Muscle of arm (tissue), 1 donor: ENCODE measurements at regions not wholly inside any gene's neighbourhood (a gene's known extent, or its start where the extent isn't known, plus 50 kb on each side); places are given as distances from the start of the nearest gene placed in this dataset.

Experiments used
- DNase-seq: peaks from one replicate; pipeline ENCODE4 v3.0.0-alpha.2; 2013

- DNase-seq, result no peak
These were observed 118.8 kb upstream of the ADAMTS19 start for GRCh38 chr5:129341306-129341705.

- DNase-seq, result no peak
These were observed 117.3 kb upstream of the ADAMTS19 start for GRCh38 chr5:129342796-129343195.

DNA sequence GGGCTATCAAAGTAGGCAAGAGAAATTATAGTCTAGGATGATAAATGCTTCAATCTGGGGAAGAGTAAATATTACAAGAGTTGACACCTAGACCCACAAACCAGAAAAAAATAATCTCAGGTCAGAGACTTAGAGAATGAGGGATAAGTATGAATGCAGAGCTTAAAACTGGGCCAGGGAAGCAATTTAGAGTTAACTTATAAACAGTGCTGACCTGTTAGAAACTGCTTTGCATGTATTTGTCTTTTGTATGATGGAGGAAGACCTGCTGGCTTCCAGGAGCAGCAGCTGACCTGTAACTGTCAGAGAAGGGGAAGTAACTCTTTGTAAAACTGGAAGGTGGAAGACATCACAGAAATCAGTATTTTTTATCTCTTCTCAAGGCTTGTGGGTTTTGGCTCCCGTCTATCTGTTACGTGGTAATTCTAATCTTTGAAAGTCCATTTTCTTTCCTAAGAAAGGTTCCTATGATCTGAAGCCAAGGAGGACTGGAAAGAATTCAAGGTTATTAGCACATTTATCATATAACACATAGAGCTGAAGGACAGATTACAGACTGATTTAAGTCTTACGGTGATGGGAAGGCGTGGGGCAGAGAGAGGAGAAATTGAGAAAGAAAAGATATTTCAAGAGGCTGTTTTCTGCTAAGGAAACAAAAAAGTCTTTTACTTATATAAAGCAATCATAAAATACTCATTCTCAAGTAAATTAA lies 114.7 kb upstream of the ADAMTS19 start:
- no peak for DNase-seq

GRCh38 chr5:129356846-129357245 lies 103.3 kb upstream of the ADAMTS19 start:
- no peak for DNase-seq

- DNase-seq, result no peak
These were observed 102.0 kb upstream of the ADAMTS19 start for GRCh38 chr5:129358069-129358468.

- no peak for DNase-seq
These were observed 100.6 kb upstream of the ADAMTS19 start for GRCh38 chr5:129359450-129359849.

DNA sequence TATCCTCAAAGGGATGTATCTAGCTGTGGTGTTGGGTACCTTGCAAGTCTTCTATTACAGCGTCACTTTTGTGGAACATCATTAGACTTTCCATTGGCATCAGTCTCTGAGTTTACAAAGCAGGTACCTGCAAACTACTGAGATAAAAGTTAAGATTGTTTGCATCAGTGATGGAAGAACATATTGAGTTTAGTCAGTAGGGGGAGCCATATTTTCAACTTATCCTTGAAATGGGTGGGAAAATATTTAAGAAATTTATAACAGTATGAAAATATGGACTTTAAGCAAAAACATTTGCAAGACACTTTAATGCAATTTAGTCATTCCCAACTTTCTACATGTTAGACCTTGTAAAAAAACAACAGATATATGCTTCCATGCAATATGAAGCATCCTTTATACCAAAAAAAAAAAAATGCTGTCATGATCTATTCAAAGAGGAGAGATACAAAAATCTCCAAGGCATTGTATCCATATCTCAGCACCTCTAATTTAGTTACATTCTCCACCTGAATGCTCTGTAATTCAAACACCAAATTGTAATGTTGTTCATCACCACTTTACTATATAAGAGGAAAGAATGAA lies 98.6 kb upstream of the ADAMTS19 start:
- peak; percentile 17 for DNase-seq

DNA sequence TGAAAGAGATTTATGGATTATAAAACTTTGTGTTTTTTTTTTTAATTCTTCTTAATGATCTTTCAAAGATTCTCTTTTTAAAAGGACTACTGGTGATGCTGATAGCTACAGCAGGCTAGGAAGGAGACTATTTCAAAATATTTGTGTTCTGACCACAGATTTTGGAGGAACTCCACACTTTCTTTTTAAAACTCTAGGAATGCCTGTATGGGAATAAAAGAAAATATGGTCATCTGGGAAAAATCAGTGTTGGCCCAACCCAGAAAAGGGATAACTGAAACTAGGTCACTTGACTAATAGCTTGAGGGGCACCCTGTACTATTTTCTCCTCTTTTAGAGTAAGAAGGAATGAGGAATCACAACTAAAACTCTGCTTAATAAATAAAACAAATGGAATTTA lies 97.6 kb upstream of the ADAMTS19 start:
- peak; percentile 45 for DNase-seq

DNA sequence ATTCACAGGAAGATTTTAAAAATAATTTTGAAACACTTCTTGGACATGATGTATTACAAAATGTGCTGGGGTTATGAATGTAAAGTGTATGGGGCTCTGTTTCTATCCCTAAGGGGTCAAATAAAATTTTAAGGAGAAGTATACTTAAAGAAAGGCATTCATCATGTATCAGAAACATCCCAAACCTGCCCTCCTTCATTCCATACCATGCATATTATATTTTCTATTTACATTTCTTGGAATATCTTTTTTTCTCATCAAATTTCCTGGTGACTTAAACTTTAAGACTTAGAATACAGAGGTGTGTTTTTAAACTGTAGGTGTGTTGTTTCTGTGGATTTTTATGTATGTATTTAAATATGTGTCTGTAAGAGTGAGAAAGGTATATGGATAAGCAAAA lies 96.1 kb upstream of the ADAMTS19 start:
- no peak for DNase-seq

GRCh38 chr5:129367883-129368282 lies 92.2 kb upstream of the ADAMTS19 start:
- DNase-seq, result no peak

DNA sequence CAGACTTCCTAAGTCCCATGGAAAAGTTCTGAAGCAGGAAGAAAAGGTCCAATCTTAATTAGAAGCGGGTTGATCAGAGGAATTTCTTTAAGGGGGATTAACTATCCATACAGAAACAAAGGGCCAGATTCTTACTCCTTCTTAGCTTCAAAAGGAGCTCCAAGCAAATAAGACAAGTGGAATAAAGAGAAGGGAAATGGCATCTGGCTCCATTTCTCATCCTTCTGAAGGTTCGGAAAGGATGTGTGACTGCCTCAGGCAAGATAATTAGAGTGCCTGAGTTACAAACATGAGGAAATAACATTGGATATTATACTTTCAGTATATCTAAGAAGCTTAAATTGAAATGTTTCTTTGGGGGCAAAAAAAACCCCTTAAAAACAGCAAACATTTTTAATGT lies 88.1 kb upstream of the ADAMTS19 start:
- no peak for DNase-seq

GRCh38 chr5:129377504-129377903 lies 82.6 kb upstream of the ADAMTS19 start:
- DNase-seq, result no peak

DNA sequence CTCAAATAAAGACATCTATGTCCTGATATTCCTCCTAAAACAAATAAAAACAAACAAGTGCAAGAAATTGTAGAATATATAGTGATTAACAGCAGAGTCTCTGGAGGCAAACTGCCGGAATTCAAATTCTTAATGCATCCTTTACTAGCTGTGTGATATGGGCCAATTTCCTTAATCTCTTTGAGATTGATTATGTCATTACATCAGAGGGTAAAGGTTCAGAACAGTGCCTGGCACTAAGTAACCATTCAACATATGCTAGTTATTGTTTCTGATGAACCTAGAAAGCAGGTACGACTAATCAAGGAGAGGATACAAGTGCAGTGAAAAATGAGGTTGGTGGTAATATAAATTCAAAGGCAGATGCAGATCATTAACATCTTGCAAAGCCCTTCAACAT lies 81.1 kb upstream of the ADAMTS19 start:
- DNase-seq, result no peak

- DNase-seq, result no peak
These were observed 80.7 kb upstream of the ADAMTS19 start for GRCh38 chr5:129379406-129379805.

- DNase-seq, result no peak
These were observed 77.0 kb upstream of the ADAMTS19 start for GRCh38 chr5:129382921-129383672.

- DNase-seq, result no peak
These were observed 75.9 kb upstream of the ADAMTS19 start for GRCh38 chr5:129384193-129384592.

DNA sequence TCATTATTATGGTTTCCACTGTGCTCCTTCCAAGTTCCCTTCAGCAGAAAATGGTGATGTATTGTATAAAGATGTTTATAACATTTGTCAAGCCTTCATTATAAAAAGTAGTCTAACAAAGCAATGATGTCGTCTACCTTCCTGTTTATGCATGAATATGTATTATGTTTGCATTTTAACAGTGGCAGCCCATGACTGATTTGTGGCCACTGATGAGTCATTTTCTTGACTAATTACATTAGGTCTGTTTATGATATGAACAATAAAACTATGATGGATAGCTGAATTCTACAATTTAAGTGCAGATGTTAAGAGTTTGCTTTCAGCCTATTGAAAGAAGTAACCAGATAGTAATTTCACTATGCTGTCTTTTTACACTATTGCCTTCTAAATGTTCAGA lies 75.4 kb upstream of the ADAMTS19 start:
- no peak for DNase-seq

DNA sequence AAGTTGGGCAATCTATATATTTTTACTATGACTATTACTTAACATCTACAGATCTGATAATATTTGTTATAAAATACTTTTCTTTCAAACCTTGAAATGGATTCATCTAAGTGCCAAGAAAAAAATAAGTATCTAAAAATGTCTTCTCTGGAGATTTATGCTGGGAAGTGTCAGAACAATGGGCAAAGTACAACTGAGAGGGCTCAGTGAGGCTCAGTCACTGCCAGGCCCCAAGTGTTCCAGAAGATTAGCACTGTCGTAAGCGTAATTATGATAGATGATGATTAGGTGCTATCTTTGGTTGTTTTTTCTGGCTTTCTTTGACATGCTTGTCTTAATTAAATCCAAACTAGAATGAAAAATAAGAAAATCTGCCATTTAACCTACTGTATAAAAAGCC lies 72.2 kb upstream of the ADAMTS19 start:
- DNase-seq, result no peak

GRCh38 chr5:129392681-129393080 lies 67.4 kb upstream of the ADAMTS19 start:
- DNase-seq, result no peak

GRCh38 chr5:129395247-129395646 lies 64.9 kb upstream of the ADAMTS19 start:
- DNase-seq, result no peak

GRCh38 chr5:129398026-129398678 lies 61.9 kb upstream of the ADAMTS19 start:
- no peak for DNase-seq

DNA sequence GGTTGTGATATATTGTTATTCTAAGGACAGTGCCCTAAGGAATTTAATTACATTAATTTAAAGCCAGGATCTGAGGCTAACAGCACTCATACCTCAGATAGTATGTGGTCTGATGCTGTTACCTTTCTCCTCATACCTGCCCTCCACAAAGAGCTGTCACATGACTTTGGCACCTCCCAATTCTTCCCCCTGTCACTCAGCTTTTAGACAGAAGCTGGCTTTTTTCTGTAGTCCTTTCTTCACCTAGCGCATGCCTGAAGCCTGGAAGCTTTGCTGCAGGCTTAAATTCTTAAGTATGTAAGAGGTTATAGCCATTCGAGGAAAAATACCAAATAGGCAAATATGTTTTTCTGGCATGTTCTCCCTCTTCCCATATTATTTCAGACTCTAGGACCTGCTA lies 61.0 kb upstream of the ADAMTS19 start:
- no peak for DNase-seq
